ENCODE measurements at regions not wholly inside any gene's neighbourhood (a gene's known extent, or its start where the extent isn't known, plus 50 kb on each side); places are given as distances from the start of the nearest gene placed in this dataset.

- TF ChIP-seq CTCF (IDR thresholded peaks at IDR 0.05; ENCODE audit: low read depth, low read length), result no peak
- H3K4me3 ChIP-seq (ENCODE audit: low read depth, low read length), result no peak overlapping the region
These were observed 653.3 kb upstream of the CDH6 start for GRCh38 chr5:30540150-30540549.

- no peak for TF ChIP-seq CTCF (IDR thresholded peaks at IDR 0.05; ENCODE audit: low read depth, low read length)
- H3K4me3 ChIP-seq (ENCODE audit: low read depth, low read length), result no peak overlapping the region
These were observed 654.4 kb upstream of the CDH6 start for GRCh38 chr5:30539004-30539634.

- no peak for TF ChIP-seq CTCF (IDR thresholded peaks at IDR 0.05; ENCODE audit: low read depth, low read length)
- H3K4me3 ChIP-seq (ENCODE audit: low read depth, low read length), result no peak overlapping the region
These were observed 668.1 kb upstream of the CDH6 start for GRCh38 chr5:30525353-30525752.

GRCh38 chr5:30524428-30524827, 669.1 kb upstream of the CDH6 start:
- no peak for TF ChIP-seq CTCF (IDR thresholded peaks at IDR 0.05; ENCODE audit: low read depth, low read length)
- no peak overlapping the region for H3K4me3 ChIP-seq (ENCODE audit: low read depth, low read length)

GRCh38 chr5:30523061-30523460, 670.4 kb upstream of the CDH6 start:
- H3K4me3 ChIP-seq (ENCODE audit: low read depth, low read length), result no peak overlapping the region

GRCh38 chr5:30505014-30505886, 688.2 kb upstream of the CDH6 start:
- no peak overlapping the region for H3K4me3 ChIP-seq (ENCODE audit: low read depth, low read length)
- no peak for TF ChIP-seq CTCF (IDR thresholded peaks at IDR 0.05; ENCODE audit: low read depth, low read length)

More at GRCh38 chr5:30523061-30523460, 670.4 kb upstream of the CDH6 start:
- no peak for TF ChIP-seq CTCF (IDR thresholded peaks at IDR 0.05; ENCODE audit: low read depth, low read length)

- no peak overlapping the region for H3K4me3 ChIP-seq (ENCODE audit: low read depth, low read length)
- no peak for TF ChIP-seq CTCF (IDR thresholded peaks at IDR 0.05; ENCODE audit: low read depth, low read length)
These were observed 691.2 kb upstream of the CDH6 start for GRCh38 chr5:30502277-30502676.

Data from WI38 (cell line).